Tibial nerve (tissue), 4 donors: ENCODE measurements at regions not wholly inside any gene's neighbourhood (a gene's known extent, or its start where the extent isn't known, plus 50 kb on each side); places are given as distances from the start of the nearest gene placed in this dataset.

Source experiments
- DNase-seq, 2 donors: peaks; one replicate each; pipeline ENCODE4 v3.0.0-alpha.2; 2019; ENCODE audit warnings: low spot score in 2 of 2
- H3K27ac ChIP-seq, 4 donors: fragments of 200-600 bp; sonication (generic) in 3 of 4; one replicate each; pipeline ENCODE4 v1.5.1; 2017 to 2019; ENCODE audit warnings: mild to moderate bottlenecking in 1 of 4
- H3K27me3 ChIP-seq, 2 donors: fragments of 200-600 bp; sonication (generic) in 1 of 2; one replicate each; pipeline versions ENCODE4 v1.5.1 to v1.6.0; 2017 to 2019
- H3K36me3 ChIP-seq, 3 donors: fragments of 200-600 bp; sonication (generic); one replicate each; pipeline ENCODE4 v1.5.1; 2018 to 2019
- H3K4me1 ChIP-seq, 4 donors: fragments of 200-600 bp; sonication (generic) in 3 of 4; one replicate each; pipeline ENCODE4 v1.5.1; 2017 to 2019
- H3K4me3 ChIP-seq, 4 donors: fragments of 200-600 bp; sonication (generic) in 3 of 4; one replicate each; pipeline ENCODE4 v1.5.1; 2017 to 2019; ENCODE audit warnings: mild to moderate bottlenecking in 1 of 4, moderate library complexity in 1 of 4
- H3K9me3 ChIP-seq, 4 donors: fragments of 200-600 bp; sonication (generic) in 3 of 4; one replicate each; pipeline ENCODE4 v1.5.1; 2017 to 2019
- EP300 ChIP-seq, 2 donors: sonication (generic); formaldehyde crosslinking; IDR thresholded peaks; one replicate each; pipeline ENCODE4 v1.6.1; 2017; ENCODE audit warnings: antibody characterized with exemption in 2 of 2, mild to moderate bottlenecking in 1 of 2
- POLR2A ChIP-seq, 2 donors: fragments of 450-650 bp; IDR thresholded peaks; one replicate each; pipeline ENCODE4 v1.6.1; 2017; ENCODE audit warnings: antibody characterized with exemption in 2 of 2, mild to moderate bottlenecking in 2 of 2, moderate library complexity in 2 of 2
- WGBS, 2 donors: methylation state at CpG; one replicate each; pipeline ENCODE4 v1.1.5; 2018; 5-methylcytosine and 5-hydroxymethylcytosine counted together
- TF ChIP-seq, protein P1 (sequence below), 5 experiments: fragments of 200-600 bp in 3 of 5; fragments of 450-650 bp in 2 of 5; sonication (generic) in 3 of 5; IDR thresholded peaks; one replicate each; pipeline ENCODE4 v1.5.1; 2016 to 2019; ENCODE audit warnings: antibody characterized with exemption in 5 of 5, mild to moderate bottlenecking in 3 of 5, moderate library complexity in 2 of 5

DNA sequence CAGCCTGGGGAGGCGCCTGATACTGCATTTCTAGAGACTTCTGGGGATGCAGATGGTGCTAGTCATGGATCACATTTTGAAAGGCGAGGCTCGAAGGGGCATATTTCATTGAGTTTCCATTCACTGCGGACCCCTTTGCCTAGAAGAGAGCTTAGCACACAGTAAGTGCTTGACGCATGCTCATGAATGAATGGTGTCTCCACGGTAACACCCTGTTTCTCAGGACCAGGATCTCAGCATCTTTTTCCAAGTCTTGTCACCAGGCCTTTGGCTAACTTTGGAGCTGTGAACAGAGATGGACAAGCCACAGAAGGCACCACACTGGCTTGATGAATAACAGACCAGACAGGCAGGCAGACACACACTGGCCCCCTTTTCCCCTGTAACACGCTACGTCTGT, 151.3 kb downstream of the FOXL1 start:
- Histone ChIP-seq H3K27me3 (peaks cover 0 to 37% of the 10 kb centered on the region in 2 donors), H3K4me3 (no peak overlapping the region), H3K27ac (no peak overlapping the region), H3K36me3 (no peaks in the 10 kb centered on the region), H3K9me3 (no peaks in the 10 kb centered on the region), H3K4me1 (peaks cover 0 to 13% (median 0%) of the 10 kb centered on the region in 4 donors)
- TF ChIP-seq, protein P1, sequence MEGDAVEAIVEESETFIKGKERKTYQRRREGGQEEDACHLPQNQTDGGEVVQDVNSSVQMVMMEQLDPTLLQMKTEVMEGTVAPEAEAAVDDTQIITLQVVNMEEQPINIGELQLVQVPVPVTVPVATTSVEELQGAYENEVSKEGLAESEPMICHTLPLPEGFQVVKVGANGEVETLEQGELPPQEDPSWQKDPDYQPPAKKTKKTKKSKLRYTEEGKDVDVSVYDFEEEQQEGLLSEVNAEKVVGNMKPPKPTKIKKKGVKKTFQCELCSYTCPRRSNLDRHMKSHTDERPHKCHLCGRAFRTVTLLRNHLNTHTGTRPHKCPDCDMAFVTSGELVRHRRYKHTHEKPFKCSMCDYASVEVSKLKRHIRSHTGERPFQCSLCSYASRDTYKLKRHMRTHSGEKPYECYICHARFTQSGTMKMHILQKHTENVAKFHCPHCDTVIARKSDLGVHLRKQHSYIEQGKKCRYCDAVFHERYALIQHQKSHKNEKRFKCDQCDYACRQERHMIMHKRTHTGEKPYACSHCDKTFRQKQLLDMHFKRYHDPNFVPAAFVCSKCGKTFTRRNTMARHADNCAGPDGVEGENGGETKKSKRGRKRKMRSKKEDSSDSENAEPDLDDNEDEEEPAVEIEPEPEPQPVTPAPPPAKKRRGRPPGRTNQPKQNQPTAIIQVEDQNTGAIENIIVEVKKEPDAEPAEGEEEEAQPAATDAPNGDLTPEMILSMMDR (IDR thresholded peaks at IDR 0.05): no peak
- TF ChIP-seq POLR2A (IDR thresholded peaks at IDR 0.05) (no peak), EP300 (IDR thresholded peaks at IDR 0.05) (no peak)
- WGBS, 2 donors: 93 to 94% methylated on average over 8 of the region's 8 CpGs
- no peak for DNase-seq

- Histone ChIP-seq H3K4me3 (no peak overlapping the region), H3K27ac (no peak overlapping the region), H3K9me3 (no peaks in the 10 kb centered on the region), H3K4me1 (peaks cover 0 to 13% (median 0%) of the 10 kb centered on the region in 4 donors), H3K27me3 (peaks cover 0 to 39% of the 10 kb centered on the region in 2 donors), H3K36me3 (no peaks in the 10 kb centered on the region)
- no peak for TF ChIP-seq EP300 (IDR thresholded peaks at IDR 0.05)
- no peak for TF ChIP-seq POLR2A (IDR thresholded peaks at IDR 0.05)
- TF ChIP-seq, protein P1 (IDR thresholded peaks at IDR 0.05): no peak
- 82 to 83% methylated on average over 5 of the region's 5 CpGs for WGBS, 2 donors
- no peak for DNase-seq
Measured at GRCh38 chr16:86730086-86730485, 151.7 kb downstream of the FOXL1 start.

DNA sequence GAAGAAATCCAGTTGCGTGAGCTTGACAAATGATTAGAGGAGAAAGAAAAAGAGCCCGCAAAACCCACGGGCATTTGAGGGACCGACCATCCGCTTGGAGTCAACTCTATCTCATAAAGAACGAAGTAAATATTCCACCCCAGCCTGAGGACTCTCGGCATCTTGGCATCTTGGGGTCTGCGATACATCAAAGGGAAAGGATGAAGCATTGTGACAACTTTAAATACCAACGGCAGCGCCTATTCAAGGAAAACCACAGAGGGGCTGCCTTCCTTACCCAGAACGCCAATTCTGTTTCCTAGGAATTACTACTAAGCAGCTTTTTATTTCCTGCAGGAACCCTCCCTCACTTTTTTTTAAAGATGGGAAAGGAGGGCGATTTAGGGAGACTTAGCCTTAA, 152.2 kb downstream of the FOXL1 start:
- H3K36me3 ChIP-seq: no peaks in the 10 kb centered on the region
- no peaks in the 10 kb centered on the region for H3K9me3 ChIP-seq
- WGBS, 2 donors: 68 to 73% methylated on average over 12 of the region's 12 CpGs
- H3K4me3 ChIP-seq: no peak overlapping the region
- no peak overlapping the region for H3K27ac ChIP-seq
- H3K27me3 ChIP-seq: peaks cover 0 to 39% of the 10 kb centered on the region in 2 donors
- TF ChIP-seq POLR2A (IDR thresholded peaks at IDR 0.05) (no peak), EP300 (IDR thresholded peaks at IDR 0.05) (no peak)
- TF ChIP-seq, protein P1 (IDR thresholded peaks at IDR 0.05): no peak
- H3K4me1 ChIP-seq: peaks cover 0 to 13% (median 0%) of the 10 kb centered on the region in 4 donors
- no peak for DNase-seq

DNA sequence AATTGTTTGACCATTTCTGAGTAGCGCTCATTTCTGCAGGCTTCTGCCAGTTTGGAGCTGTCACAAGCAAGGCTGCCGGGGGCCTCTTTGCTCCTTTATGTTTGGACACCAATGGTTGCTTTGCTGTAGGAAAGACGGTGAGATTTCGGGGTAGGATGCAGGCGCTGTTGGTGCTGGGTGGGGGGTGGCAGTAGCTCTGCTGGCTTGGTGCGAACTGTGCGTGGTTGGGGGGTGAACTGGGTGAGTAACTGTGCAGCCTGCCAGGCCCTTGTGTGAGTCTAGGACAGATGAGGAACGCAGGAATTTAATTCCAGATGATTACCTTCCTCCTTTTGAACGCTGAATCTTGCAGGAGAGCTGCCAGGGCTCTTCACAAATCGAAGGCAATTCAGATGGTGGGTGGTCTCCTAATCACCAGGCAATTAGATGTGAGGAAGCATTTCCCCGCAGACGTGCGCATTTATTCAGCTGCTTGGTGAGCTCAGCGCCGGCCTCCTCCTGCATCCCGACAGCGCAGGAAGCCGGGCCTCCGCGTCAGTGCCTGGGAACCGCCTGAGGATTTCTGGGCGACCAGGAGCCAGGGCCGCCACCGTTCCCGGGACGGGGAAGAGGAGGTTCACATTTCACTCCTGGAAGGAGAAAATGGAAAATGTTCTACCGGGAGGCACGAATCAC, 154.4 kb downstream of the FOXL1 start:
- Histone ChIP-seq H3K4me1 (peaks cover 0 to 13% (median 0%) of the 10 kb centered on the region in 4 donors), H3K27me3 (peaks cover 0 to 39% of the 10 kb centered on the region in 2 donors), H3K36me3 (no peaks in the 10 kb centered on the region), H3K27ac (no peak overlapping the region), H3K9me3 (no peaks in the 10 kb centered on the region), H3K4me3 (no peak overlapping the region)
- no peak for DNase-seq
- TF ChIP-seq, protein P1 (IDR thresholded peaks at IDR 0.05): no peak
- TF ChIP-seq EP300 (IDR thresholded peaks at IDR 0.05) (no peak), POLR2A (IDR thresholded peaks at IDR 0.05) (no peak)
- 25 to 34% methylated on average over 26 of the region's 28 CpGs for WGBS, 2 donors

DNA sequence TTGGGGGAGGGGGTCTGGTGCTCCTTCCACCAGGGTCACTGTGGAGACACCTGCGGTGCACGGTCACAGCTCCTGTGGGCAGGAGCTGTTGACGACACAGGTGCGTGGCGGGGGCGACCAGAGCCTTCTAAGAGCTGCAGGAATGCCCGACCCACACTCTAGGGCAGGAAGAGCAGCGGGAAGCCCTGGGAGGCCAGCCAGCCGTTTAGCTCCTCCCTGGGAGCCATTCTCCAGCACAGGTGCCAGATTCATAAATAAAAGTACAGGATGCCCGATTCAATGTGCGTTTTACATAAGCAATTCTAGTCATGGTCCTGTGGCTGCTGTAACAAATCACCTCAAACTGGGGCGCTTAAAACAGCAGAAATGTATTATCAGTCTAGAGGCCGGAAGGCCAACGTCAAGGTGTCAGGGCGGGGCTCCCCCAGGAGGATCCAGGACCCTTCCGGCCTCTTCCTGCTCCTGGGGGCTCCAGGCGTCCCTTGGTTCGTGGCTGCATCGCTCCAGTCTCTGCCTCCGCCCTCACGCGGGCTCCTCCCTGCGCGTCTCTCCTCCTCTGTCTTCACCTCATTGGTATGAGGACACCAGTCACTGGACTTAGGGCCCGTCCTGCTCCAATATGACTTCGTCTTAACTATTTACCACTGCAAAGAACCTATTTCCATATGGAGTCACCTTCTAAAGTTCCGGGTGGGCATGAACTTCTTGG, 155.4 kb downstream of the FOXL1 start:
- Histone ChIP-seq H3K9me3 (no peaks in the 10 kb centered on the region), H3K4me3 (no peak overlapping the region), H3K27me3 (peaks cover 0 to 39% of the 10 kb centered on the region in 2 donors), H3K27ac (no peak overlapping the region), H3K36me3 (no peaks in the 10 kb centered on the region), H3K4me1 (peaks cover 0 to 13% (median 0%) of the 10 kb centered on the region in 4 donors)
- 71% methylated on average over 27 of the region's 27 CpGs for WGBS, 2 donors
- no peak for DNase-seq
- no peak for TF ChIP-seq POLR2A (IDR thresholded peaks at IDR 0.05)
- TF ChIP-seq, protein P1 (IDR thresholded peaks at IDR 0.05): no peak
- TF ChIP-seq EP300 (IDR thresholded peaks at IDR 0.05): no peak
